HG03520 (cell line): ENCODE measurements at regions not wholly inside any gene's neighbourhood (a gene's known extent, or its start where the extent isn't known, plus 50 kb on each side); places are given as distances from the start of the nearest gene placed in this dataset.

Experiments used
- ATAC-seq: cut with Tn5 transposase; IDR thresholded peaks from one replicate; pipeline ENCODE4 v1.9.1; 2021; ENCODE audit warnings: mild to moderate bottlenecking, moderate library complexity; ENCODE audit not compliant: unreplicated experiment

DNA sequence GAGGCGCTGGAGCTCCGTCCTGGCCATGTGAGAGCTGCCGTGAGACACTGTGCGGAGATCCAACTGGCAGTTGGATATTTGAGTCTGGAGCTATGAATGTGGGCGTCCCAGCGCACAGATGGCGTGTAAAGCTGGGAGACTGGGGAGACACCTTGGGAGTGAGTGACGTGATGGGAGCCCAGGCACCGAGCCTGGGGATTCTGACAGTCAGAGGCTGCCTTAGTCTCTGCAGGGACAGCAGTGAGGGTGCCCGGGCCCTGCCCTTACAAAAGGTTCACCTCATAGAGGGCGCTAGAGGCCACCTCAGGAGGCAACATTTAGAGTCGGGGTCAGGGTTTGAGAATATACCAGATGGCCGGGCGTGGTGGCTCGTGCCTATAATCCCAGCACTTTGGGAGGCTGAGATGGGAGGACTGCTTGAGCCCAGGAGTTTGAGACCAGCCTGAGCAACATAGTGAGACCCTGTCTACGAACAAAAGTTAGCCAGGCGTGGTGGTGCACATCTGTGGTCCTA, 194.1 kb upstream of the GSE1 start:
- no peak for ATAC-seq

DNA sequence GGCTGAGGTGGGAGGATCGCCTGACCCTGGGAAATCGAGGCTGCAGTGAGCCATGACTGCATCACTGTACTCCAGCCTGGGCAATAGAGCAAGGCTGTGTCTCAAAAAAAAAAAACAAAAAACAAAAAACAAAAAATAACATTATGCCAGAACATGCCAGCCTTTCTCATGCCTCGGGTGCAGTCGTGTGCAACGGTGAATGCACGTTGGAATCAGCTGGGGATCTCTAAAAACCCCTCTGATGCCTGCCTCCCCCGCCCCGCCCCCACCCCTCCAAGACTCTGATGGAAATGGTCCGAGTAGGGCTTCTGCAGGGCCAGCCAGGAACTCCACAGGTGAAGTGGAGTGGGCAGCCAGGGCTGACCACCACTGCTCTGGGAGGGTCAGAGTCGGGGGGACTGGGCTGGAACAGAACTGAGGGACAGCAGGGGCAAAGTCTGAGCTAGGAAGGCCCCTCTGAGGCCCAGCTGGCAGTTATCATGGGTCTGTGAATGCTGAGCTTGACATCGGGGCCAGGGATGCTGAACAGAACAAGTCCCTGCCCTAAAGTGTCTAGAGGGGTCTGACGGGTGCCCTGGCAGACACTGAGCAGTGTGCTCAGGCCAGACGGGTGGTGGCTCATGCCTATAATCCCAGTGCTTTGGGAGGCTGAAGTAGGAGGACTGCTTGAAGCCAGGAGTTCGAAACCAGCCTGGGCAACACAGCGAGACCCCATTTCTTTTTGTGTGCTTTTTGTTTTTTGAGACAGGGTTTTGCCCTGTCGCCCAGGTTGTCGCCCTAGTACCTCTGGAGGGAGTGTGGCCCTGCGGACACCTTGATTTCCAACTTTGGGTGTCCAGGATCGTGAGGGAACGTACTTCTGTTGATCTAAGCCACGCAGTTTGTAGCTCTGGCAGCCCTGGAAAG, 193.4 kb upstream of the GSE1 start:
- ATAC-seq: no peak

- no peak for ATAC-seq
Measured at GRCh38 chr16:85420501-85421337, 192.4 kb upstream of the GSE1 start.

- no peak for ATAC-seq
Measured at GRCh38 chr16:85421338-85422195, 191.6 kb upstream of the GSE1 start.

GRCh38 chr16:85422196-85422631, 190.9 kb upstream of the GSE1 start:
- ATAC-seq: no peak

DNA sequence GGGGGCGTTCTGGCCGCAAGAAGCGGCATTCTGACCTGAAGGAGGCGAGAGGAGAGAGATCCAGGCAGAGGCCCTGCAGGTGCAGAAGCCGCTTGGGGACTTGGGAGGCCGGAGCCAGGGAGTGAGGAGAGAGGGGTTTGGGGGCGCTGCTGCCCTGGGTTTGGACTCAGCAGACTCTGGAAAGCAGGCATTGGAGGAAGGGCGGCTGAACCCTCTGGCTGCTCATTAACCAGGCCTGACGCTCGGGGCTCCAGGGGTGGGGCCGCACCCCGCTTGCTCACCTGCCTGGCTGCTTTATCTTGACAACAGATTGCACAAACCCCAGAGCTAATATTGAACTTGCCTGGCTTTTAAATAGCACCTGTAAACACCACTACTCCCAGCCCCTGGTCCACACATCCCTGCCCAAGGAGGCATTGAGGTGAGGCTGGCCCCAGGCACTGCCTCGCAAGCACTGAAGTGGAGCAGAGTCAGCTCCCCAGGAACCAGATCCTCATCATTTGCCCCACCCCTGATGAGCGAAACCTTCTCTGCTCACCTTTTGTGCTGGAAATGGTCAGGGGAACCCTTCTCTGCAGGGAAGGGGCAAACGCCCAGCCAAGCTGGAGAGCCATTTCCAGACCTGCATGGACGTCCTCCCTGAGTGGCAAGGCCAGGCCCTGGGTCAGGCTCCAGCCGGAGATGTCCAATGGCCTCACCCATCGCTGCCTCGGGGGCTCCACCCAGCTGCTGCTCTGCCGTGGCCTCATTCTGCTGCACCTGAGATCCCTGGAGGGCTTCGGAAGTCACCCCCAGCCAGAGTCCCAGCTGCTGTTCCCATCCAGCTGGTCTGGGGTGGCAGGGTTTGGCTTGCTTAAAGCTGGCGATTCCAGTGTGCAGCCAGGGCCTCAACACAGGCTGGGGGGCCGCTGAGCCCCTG, 190.2 kb upstream of the GSE1 start:
- no peak for ATAC-seq

DNA sequence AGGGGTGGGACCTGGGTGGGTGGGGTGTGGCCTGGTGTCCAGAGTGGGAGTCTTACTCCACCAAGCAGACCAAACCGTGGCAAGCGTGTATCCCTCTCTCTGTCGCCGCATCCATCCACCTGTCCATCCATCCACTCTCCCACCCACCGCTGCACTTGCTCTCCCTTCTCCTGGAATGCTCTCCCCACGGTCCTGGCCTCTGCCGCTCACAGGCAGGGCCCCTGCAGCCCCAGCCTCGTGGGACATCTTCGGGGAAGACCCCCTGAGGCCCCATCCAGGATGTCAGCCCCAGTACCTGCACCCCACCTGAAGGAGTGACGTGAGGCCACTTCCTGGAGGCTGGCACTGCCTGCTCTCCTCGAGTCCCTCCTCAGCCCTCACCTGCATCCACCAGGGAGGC, 189.5 kb upstream of the GSE1 start:
- ATAC-seq: no peak

DNA sequence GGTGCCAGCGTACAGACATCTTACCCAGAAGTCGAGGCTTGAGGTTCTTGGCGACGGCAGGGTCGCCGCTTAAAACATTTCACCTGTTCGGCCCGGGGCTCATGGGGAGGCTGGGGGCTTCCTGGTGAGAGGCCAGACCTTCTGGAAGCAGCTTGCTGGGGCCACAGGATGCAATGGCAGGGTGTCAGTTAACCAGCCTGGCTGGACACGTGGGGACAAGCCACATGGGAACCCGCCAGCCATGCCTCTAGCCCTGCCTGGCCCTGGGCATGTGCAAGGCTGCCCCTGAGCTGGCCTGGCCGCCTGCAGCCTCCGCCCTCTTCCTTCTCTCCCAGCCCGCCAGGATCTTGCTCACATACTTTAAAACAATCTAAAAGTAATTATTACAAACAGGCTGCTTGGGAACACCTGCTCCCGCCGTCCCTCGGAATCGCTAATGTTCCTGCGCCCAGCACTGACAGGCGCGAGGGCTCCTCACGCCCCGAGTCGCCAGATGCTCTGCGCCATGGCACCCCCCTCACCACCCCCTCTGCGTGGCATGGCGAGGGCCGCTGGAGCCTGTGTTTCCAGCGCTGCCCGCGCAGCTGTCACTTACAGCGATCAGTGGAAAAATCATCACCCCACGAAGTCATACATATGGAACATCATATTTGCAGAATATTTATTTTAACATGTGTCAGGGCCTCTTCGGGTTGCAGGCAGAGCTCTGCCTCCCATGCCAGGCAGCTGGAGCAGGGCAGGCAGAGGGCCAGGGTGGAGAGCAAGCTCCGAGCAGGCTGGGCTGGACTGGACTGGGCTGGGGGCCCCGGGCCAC, 188.7 kb upstream of the GSE1 start:
- ATAC-seq: no peak

DNA sequence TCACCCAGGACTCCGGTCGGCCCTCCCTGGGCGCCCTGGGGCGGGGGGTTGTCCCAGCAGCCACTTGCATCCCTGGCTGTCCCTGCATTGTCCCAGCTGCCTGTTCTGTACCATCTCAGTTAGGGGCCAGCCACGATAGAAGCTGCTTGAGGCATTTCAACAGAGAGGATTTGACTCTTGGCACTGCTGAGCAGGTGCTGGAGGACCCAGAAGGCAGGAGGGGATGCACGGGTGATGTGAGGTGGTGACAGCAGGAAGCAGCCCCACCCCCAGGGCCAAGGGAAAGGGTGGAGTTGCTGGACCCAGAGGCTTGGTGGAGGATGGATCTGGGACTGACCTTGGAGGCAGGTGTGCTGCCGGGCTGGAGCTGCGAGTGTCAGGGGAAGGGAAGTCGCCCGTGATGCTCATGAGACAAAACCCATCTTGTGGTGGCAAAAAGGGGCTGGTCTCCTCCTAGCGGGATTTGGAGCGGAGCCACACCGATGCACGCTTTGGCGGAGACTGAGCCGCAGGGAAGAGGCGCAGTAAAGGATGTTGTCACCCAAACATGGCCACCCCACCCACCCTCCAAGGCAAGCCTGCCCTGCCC, 188.0 kb upstream of the GSE1 start:
- ATAC-seq: no peak

DNA sequence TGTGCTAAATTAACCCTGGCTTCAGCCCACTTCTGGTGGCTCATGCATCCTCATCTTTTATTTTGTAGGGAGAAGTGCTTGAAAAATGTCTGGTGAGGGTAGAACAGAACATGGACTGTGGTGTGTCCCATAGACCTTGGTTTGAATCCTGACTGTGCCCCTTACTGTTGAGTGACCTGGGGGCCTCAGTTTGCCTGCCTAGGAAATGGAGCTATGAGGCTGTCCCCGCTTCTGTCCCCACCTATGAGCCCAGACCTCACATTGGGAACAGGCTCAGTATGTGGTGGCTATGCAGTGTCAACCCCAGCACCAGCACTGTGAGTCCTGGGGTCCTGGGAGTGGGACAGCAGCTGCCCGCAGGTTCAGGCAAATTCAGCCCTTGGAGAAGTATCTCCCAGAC, 186.3 kb upstream of the GSE1 start:
- no peak for ATAC-seq

- no peak for ATAC-seq
Measured at GRCh38 chr16:85428168-85428898, 184.8 kb upstream of the GSE1 start.

DNA sequence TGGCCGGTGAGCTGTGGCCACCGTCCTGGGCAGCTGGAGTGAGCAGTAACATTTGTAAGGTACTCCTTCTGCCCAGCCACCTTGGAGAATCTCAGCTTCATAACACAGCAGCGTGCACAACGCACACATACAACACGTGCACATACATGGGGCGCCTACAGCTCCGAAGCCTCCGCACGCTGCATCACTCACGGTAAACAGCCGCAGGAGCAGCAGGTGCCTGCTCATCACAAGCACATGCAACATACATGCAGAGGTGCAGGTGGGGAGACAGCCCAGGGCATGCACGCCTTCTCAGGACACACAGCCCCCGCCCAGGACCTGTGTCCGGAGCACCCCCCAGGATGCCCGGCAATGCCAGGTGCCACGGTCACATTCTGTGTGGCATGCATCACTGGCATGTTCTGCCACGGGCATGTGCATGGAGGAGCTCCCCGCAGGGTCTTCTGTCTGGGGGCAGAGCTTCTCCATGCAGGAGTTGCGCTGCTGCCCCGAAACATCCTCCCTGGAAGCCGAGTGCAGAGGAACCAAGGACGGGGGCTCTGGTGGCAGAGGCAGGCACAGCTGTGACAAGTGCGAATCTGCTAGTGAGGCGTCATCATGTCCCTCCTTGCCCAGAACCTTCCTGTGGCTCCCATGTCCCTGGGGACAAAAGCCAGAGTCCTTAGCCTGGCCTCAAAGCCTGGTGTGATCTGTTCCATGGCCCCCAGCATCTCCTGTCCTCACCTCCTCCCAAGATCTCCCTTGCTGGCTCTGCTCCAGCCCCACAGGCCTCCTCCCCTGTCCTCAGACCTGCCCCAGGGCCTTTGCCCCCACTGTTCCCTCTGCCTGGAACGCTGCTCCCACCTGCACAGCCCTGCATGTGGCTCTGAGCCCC, 184.0 kb upstream of the GSE1 start:
- ATAC-seq: no peak

DNA sequence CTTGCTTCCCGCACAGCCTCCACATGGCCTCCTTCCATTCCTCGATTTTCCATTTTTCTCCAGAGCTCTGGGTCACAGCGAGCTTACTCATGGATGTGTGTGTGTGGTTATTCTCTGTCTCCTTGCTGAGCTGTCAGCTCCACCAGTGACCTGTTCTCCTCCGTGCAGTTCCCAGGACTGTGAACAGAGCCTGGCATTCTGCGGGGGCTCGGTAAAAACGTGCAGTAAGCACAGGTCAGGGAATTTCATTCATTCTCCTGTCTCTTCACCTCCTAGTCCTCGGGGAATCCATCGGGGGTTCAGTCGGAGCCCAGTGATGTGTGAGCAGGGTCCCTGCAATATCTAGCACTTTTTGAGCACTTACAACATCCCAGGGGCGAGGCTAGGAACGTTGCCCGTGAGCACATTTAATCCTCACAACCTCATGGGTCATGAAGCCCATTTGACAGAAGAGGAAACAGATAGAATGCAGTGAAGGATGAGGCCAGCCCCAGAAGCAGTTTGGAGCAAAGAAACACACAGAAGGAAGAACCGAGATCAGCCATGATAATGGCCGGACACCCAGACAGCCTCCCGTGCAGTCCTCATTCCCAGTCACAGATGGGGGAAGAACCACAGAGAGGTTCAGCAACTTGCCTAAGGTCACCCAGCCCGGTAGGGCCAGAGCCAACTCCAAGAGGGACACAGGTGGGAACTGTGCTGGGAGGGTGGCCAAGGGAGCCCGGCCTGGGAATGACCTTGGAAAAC, 183.2 kb upstream of the GSE1 start:
- ATAC-seq: no peak

DNA sequence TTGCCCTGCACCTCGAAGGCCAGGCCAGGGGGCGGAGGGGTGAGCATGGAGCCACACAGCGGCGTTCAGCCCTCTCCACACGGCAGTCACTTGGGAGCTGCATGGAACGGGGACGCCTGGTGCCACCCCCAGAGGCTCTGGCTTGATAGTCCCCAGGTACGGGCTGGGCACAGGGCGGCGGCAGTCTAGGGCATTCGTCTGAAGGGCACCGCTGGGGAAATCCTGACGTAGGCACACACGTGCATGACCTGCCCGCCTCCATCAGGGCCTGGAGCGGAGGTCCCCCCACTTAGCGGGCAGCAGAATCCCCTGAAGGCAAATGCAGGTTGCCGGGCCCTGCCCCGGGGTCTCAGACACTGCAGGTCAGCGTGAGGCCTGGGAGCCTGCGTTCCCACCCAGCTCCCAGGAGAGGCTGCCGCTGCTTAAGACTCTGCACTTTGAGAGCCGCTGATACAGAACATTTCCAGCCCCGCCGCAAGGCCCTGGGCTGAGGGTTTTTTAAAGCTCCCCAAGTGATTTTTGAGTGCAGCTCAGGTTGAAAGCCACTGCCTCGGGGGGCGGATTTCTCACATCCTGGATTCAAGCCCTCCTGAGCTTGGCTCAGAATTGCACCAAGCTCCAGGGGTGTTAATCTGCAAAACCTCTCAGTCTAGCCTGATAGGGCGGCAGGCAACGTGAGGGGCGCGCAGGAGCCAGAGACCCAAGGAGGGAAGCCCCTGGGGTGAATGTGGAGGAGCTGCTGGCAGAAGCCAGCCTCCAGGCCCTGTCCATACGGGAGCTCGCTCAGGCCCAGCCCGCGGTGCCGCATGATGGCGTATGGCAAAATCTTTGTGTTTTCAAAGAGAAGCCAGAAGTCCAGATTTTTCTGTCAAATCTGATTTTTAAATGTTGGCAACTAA, 182.3 kb upstream of the GSE1 start:
- no peak for ATAC-seq

GRCh38 chr16:85431431-85432124, 181.5 kb upstream of the GSE1 start:
- no peak for ATAC-seq
